GM12873 (cell line): ENCODE measurements at regions not wholly inside any gene's neighbourhood (a gene's known extent, or its start where the extent isn't known, plus 50 kb on each side); places are given as distances from the start of the nearest gene placed in this dataset.

Source experiments
- TF ChIP-seq, protein P1 (sequence below): IDR thresholded peaks from 2 replicates; pipeline ENCODE4 v1.5.1; 2012; ENCODE audit warnings: low read depth, mild to moderate bottlenecking, moderate library complexity, low read length, control low read depth; ENCODE audit not compliant: insufficient read depth; ENCODE audit errors: missing control alignments

DNA sequence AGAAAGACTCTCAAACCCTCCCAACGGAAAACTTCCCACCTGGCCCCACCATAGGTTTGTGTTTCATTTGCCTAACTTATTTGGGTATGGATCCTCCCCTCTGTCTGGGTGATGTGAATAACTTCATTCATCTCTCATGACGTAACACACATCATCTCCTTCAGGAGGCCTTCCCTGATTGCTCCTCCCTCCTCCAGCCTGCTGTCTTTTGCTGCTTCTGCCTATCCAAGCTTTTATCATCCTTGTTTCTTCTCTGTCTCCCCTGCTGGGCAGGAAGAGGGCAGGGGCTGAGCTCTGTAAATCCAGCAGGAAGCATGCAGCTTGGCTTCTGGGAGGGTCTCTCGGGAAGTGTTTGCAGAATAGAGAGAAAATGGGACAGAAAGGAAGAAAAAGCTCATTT is 766.0 kb upstream of the TBX3 start:
- TF ChIP-seq, protein P1, sequence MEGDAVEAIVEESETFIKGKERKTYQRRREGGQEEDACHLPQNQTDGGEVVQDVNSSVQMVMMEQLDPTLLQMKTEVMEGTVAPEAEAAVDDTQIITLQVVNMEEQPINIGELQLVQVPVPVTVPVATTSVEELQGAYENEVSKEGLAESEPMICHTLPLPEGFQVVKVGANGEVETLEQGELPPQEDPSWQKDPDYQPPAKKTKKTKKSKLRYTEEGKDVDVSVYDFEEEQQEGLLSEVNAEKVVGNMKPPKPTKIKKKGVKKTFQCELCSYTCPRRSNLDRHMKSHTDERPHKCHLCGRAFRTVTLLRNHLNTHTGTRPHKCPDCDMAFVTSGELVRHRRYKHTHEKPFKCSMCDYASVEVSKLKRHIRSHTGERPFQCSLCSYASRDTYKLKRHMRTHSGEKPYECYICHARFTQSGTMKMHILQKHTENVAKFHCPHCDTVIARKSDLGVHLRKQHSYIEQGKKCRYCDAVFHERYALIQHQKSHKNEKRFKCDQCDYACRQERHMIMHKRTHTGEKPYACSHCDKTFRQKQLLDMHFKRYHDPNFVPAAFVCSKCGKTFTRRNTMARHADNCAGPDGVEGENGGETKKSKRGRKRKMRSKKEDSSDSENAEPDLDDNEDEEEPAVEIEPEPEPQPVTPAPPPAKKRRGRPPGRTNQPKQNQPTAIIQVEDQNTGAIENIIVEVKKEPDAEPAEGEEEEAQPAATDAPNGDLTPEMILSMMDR, result no peak

DNA sequence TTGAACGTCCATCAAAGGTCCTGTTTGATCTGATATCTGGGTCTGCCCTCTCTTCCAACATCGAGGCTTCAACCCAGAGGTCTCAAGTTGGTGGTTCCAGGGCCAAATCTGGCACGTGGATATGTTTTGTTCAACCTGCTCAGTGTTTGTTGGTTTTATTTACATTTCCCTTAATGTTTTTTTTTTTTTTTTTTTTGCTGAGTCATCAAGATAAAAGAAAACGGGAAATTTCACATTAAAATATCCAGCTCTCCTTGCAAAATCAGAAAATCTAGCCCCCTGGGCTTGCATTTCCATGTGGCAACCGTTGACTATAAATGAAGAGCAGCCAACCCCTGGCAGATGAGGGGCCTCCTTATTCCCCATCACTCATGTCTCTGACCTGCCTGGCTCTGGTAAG is 765.6 kb upstream of the TBX3 start:
- TF ChIP-seq, protein P1, result no peak

DNA sequence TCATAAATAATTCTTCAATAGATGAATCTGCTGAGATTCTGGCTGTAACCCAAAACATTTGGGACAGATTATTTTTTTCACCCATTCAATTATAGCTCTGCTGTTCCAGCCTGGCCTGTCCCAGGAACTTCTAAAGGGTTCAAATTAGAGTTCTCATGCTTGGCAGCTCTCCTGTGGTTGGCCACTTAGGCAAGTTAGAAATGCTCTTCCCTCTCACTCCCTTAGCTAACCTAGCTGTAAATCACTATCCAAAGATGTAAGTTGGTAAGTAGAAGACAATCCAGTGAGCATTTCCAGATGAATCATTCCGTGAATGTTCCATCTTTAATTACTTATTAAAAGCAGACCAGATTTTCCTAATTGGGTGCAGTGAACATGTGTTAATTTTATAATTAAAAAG is 760.4 kb upstream of the TBX3 start:
- TF ChIP-seq, protein P1, result no peak

DNA sequence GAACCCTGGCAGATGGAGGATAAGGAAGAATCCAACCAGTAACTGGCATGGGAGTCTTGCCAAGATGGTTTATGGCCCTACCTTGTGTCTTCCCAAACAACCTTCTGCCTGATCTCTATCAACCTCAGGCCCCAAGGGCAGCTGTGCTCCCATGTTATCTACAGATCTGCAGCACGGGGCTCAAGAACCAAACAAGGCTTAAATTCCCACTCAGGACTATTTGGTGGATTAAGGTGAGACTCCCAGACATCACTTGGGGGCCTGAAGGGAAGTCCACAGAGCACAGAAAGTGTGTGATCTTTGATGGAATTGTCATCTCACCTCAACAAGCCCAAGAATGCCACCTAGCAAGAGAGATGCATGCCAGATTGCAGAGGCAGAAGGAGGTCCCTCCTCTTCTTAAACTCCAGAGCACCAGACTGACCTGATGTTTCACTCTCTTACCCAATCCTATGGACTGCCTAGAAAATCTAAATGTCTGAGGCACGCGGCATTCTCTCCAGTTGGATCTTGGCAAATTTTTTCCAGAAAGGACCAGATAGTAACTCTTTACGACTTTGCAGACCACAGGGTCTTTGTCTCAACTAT is 759.5 kb upstream of the TBX3 start:
- TF ChIP-seq, protein P1, result no peak

DNA sequence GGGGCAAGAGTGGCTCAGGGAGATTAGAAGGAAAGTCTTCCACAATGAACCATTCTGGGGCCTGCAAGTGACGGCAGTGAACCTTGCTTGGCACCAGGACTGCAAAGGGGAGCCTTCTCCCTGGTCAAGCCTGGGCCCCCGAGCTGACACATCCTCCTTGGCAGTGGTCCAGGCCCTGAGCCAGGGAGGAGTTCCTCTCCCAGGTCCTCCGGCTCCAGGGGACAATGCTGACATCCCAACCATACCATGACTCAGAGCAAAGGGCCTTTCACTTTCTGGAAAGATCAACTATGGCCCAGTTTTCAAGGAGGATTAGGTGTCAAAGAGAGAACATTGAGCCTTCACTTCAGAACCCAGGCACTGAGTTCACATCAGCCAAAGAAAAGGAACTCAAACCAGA is 756.5 kb upstream of the TBX3 start:
- TF ChIP-seq, protein P1, result no peak

DNA sequence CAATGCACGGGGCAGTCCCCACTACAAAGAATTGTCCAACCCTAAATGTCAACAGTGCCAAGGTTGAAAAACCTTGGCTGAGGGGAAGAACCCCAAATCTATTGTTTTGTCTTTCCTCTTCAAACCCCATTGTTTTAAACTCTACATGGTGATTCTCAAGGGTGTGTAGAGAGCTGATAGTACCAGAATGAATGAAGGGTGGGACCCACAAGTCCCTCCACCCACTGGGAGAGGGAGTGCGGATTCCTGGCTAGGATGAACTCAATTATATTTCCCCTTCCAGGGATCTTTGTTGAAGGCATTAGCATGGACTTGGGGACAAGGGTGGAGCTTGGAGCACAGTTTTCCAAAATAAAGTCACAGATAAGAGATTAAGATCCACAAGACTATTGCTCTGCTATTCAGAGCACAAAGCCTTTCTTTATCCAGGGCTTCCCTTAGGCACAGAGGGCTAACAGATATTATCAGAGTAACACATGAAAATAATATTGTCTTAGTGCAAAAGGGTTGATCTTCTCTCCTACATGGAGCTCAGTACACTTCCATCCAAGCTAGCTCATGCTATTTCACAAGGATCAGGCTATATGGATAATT is 755.1 kb upstream of the TBX3 start:
- TF ChIP-seq, protein P1, result no peak

DNA sequence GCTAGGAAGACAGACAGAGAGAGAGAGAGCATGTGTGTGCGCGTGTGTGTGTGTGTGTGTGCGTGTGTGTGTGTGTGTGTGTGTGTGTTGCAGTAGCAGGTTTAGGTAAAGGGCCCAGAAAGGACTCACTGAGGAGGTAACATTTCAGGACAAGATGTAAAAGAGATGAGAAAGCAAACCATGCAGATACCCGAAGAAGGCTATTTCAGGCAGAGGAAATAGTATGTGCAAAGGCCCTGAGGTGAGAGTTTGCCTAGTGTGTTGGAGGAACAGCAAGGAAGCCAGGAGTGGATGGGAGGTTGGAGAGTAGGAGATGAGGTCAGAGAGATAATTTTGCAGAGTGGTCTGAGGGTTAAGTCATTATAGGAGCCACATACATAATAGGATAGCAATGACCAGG is 754.3 kb upstream of the TBX3 start:
- TF ChIP-seq, protein P1, result no peak
